Posterior cingulate gyrus (tissue), 11 donors: ENCODE measurements at regions not wholly inside any gene's neighbourhood (a gene's known extent, or its start where the extent isn't known, plus 50 kb on each side); places are given as distances from the start of the nearest gene placed in this dataset.
A peak's percentile ranks its signal among the peaks of the same experiment; 100 is the strongest.

Experiments used
- DNase-seq, 10 donors: peaks; one replicate each; pipeline versions ENCODE4 v3.0.0 to v3.0.0-alpha.2; 2020 to 2021; ENCODE audit warnings: mixed read lengths in 3 of 10
- intact Hi-C: fragments of 100-400 bp; cut with DNase I; formaldehyde crosslinking; loops from one replicate; pipeline ENCODE4 v1.15.1; 2023

GRCh38 chr5:167949435-167949834 is 342.0 kb upstream of the WWC1 start:
- intact Hi-C loops: no loop called here
- DNase-seq: no peak

GRCh38 chr5:167950126-167950721 is 341.2 kb upstream of the WWC1 start:
- intact Hi-C loops: no loop called here
- no peak for DNase-seq

- DNase-seq: no peak
- intact Hi-C loops: no loop called here
Observed at GRCh38 chr5:167951116-167951515, 340.3 kb upstream of the WWC1 start.

- peak in 1 of 10 donors; percentile 75 for DNase-seq
- intact Hi-C loops: no loop called here
Observed at GRCh38 chr5:167952278-167952995, 339.0 kb upstream of the WWC1 start.

GRCh38 chr5:167953151-167953798 is 338.2 kb upstream of the WWC1 start:
- no peak for DNase-seq
- intact Hi-C loops: no loop called here

GRCh38 chr5:167961731-167962130 is 329.7 kb upstream of the WWC1 start:
- intact Hi-C loops: no loop called here
- DNase-seq: no peak

GRCh38 chr5:167964529-167964928 is 326.9 kb upstream of the WWC1 start:
- intact Hi-C loops: no loop called here
- no peak for DNase-seq

GRCh38 chr5:167965710-167966109 is 325.7 kb upstream of the WWC1 start:
- intact Hi-C loops: no loop called here
- no peak for DNase-seq

- intact Hi-C loops: no loop called here
- DNase-seq: no peak
Observed at GRCh38 chr5:167966979-167967378, 324.5 kb upstream of the WWC1 start.

GRCh38 chr5:167967494-167968177 is 323.8 kb upstream of the WWC1 start:
- intact Hi-C loops: no loop called here
- no peak for DNase-seq

GRCh38 chr5:167968837-167969236 is 322.6 kb upstream of the WWC1 start:
- intact Hi-C loops: no loop called here
- no peak for DNase-seq

- DNase-seq: no peak
Observed at GRCh38 chr5:167969998-167970397, 321.4 kb upstream of the WWC1 start.

GRCh38 chr5:167971706-167972105 is 319.7 kb upstream of the WWC1 start:
- no peak for DNase-seq
- intact Hi-C loops: no loop called here

More at GRCh38 chr5:167969998-167970397, 321.4 kb upstream of the WWC1 start:
- intact Hi-C loops: no loop called here

GRCh38 chr5:167973126-167973525 is 318.3 kb upstream of the WWC1 start:
- intact Hi-C loops: no loop called here
- DNase-seq: no peak

- intact Hi-C loops: no loop called here
- no peak for DNase-seq
Observed at GRCh38 chr5:167984951-167985350, 306.5 kb upstream of the WWC1 start.

- intact Hi-C loops: no loop called here
- DNase-seq: no peak
Observed at GRCh38 chr5:167985373-167985772, 306.1 kb upstream of the WWC1 start.

GRCh38 chr5:167987490-167988280 is 303.8 kb upstream of the WWC1 start:
- no peak for DNase-seq
- intact Hi-C loops: no loop called here

GRCh38 chr5:167992868-167993267 is 298.6 kb upstream of the WWC1 start:
- intact Hi-C loops: no loop called here
- no peak for DNase-seq

- peak in 1 of 10 donors; percentile 69 for DNase-seq
- intact Hi-C loops: no loop called here
Observed at GRCh38 chr5:167993771-167994170, 297.7 kb upstream of the WWC1 start.

- DNase-seq: no peak
- intact Hi-C loops: no loop called here
Observed at GRCh38 chr5:167995844-167996425, 295.5 kb upstream of the WWC1 start.
